GM12864 (cell line): ENCODE measurements at regions not wholly inside any gene's neighbourhood (a gene's known extent, or its start where the extent isn't known, plus 50 kb on each side); places are given as distances from the start of the nearest gene placed in this dataset.

Source experiments
- DNase-seq: peaks from one replicate; pipeline ENCODE4 v3.0.0-alpha.2; 2011; ENCODE audit warnings: low read depth
- H3K4me3 ChIP-seq: 2 replicates; pipeline ENCODE4 v1.5.1; 2011; ENCODE audit warnings: mild to moderate bottlenecking, low read depth, low read length, control low read depth
- TF ChIP-seq, protein P1 (sequence below): IDR thresholded peaks from 2 replicates; pipeline ENCODE4 v1.5.1; 2011; ENCODE audit warnings: low read depth, mild to moderate bottlenecking, moderate library complexity, low read length, control low read depth, inconsistent platforms; ENCODE audit errors: missing control alignments

DNA sequence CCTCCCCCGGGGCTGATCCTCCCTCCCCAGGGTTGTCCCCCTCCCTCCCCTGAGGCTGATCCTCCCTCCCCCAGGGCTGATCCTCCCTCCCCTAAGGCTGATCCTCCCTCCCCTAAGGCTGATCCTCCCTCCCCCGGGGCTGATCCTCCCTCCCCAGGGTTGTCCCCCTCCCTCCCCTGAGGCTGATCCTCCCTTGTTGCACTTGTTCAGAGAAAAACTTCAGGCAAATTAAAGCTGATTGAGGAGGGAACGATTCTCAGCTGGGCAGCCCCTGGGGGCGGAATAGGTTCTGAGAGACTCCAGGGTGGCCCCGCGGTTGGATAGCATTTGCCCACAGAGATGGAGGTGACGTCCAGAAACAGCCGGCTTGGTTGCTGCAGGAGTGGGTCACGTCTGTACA is 110.7 kb upstream of the ADRA2C start:
- no peak overlapping the region for H3K4me3 ChIP-seq
- no peak for DNase-seq
- TF ChIP-seq, protein P1, sequence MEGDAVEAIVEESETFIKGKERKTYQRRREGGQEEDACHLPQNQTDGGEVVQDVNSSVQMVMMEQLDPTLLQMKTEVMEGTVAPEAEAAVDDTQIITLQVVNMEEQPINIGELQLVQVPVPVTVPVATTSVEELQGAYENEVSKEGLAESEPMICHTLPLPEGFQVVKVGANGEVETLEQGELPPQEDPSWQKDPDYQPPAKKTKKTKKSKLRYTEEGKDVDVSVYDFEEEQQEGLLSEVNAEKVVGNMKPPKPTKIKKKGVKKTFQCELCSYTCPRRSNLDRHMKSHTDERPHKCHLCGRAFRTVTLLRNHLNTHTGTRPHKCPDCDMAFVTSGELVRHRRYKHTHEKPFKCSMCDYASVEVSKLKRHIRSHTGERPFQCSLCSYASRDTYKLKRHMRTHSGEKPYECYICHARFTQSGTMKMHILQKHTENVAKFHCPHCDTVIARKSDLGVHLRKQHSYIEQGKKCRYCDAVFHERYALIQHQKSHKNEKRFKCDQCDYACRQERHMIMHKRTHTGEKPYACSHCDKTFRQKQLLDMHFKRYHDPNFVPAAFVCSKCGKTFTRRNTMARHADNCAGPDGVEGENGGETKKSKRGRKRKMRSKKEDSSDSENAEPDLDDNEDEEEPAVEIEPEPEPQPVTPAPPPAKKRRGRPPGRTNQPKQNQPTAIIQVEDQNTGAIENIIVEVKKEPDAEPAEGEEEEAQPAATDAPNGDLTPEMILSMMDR = no peak

- H3K4me3 ChIP-seq = no peak overlapping the region
- TF ChIP-seq, protein P1 = no peak
- DNase-seq = no peak
These were observed 112.0 kb upstream of the ADRA2C start for GRCh38 chr4:3654036-3654807.

- H3K4me3 ChIP-seq = no peak overlapping the region
- no peak for DNase-seq
- TF ChIP-seq, protein P1 = no peak
These were observed 113.6 kb upstream of the ADRA2C start for GRCh38 chr4:3652586-3652985.

DNA sequence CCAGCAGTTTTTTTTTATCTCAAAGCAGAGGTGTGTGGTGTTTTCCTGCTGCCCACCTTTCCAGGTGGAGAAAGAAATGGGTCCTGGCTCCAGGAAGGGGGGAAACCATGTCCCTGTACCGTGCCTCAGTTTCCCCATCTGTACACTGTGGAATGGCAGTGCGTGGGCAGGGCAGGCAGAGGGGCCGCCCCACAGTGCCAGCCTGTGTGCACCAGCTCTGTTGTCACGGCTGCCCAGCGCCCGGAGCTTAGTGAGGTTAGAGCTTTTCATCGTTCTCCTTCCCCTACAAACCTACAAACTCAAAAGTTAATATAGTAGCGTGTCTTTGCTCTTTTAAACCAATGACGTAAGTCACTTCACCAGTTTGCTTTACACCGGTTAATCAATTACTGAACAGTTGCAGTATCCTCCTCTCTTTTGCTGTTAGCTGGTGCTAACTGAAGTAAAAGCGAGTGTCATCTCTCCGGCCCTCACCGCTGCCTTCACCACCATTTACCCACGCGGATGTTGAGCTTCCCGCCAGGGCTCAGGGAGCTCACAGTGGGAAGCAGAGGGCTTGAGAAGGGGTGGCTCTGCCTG is 114.8 kb upstream of the ADRA2C start:
- DNase-seq = no peak
- TF ChIP-seq, protein P1 = no peak
- no peak overlapping the region for H3K4me3 ChIP-seq

GRCh38 chr4:3649491-3649890 is 116.7 kb upstream of the ADRA2C start:
- DNase-seq = no peak
- TF ChIP-seq, protein P1 = no peak
- H3K4me3 ChIP-seq = no peak overlapping the region

DNA sequence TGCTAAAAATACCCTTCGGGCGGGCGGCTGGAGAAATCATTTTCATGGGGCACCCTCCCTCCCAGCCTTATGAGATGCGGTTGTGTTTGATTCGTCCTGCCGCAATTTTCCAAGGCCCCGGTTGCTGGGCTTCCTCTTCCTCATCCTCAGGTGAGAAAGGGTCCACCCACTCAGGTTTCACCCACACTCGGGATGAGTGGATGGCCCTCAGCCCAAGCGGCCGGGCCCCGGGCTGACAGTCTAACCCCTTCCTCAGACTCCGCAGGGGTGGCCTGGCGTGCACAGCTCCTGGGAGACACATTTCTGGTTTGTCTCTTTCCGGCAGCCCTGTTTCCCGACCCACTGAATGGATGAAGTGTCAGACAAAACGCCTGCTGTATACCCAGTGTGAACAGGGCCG is 116.5 kb upstream of the LRPAP1 start:
- H3K4me3 ChIP-seq = no peak overlapping the region
- no peak for DNase-seq
- TF ChIP-seq, protein P1 = no peak

DNA sequence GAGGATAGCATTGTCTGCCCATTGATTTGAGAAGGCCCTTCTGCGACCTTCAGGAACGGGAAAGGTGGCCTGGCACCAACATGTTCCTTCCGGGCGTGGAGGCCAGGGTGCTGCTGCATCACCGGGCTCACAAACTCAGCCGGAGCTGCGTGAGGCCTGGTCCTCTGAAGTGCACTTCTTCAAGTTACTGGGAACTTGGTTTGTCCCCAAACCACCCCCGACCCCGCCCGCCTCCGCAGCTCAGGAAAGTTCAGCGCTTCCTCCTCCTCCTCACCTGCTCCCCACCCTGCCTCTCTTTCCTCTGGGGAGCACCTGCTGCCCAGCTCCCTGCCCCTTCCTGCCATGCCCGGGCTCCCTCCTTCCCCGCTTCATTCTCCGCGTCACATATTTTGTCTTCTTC is 116.0 kb upstream of the LRPAP1 start:
- DNase-seq = no peak
- H3K4me3 ChIP-seq = no peak overlapping the region
- TF ChIP-seq, protein P1 = no peak
